CD4-positive, alpha-beta T cell (primary cell): ENCODE measurements at regions not wholly inside any gene's neighbourhood (a gene's known extent, or its start where the extent isn't known, plus 50 kb on each side); places are given as distances from the start of the nearest gene placed in this dataset.

Source experiments
- ATAC-seq: fragments of 200-7000 bp; cut with Tn5 transposase; one replicate; pipeline ENCODE4 v1.10.0; 2022; ENCODE audit warnings: mild to moderate bottlenecking; ENCODE audit not compliant: poor library complexity
- CTCF ChIA-PET: fragments of 350-600 bp; sonication (Branson Sonifier 250); formaldehyde crosslinking; loops from one replicate; lab custom pipeline; 2021; ENCODE audit warnings: antibody characterized with exemption, inconsistent platforms; lab: Charles Lee
- POLR2A ChIA-PET: fragments of 350-600 bp; sonication (Branson Sonifier 250); formaldehyde crosslinking; loops from one replicate; lab custom pipeline; 2021; ENCODE audit warnings: antibody characterized with exemption, inconsistent platforms; lab: Charles Lee
- DNase-seq, 14 experiments: peaks; one replicate each; pipeline ENCODE4 v3.0.0-alpha.2; 2013 to 2020; ENCODE audit warnings: mixed read lengths in 2 of 14
- H3K27ac ChIP-seq, 2 donors: one replicate each; pipeline versions ENCODE4 v1.5.1 to v1.7.0; 2013; ENCODE audit warnings: low read length in 2 of 2, low read depth in 1 of 2, mild to moderate bottlenecking in 1 of 2
- H3K27me3 ChIP-seq, 2 experiments: 1 replicate in 1 of 2; 2 replicates in 1 of 2; pipeline versions ENCODE4 v1.6.1 to v1.7.0; 2013; ENCODE audit warnings: low read length in 2 of 2, control low read depth in 1 of 2, mild to moderate bottlenecking in 1 of 2, moderate library complexity in 1 of 2; ENCODE audit not compliant: insufficient read depth in 2 of 2, control insufficient read depth in 1 of 2
- H3K36me3 ChIP-seq: one replicate; pipeline ENCODE4 v1.6.1; 2013; ENCODE audit warnings: low read length, control low read depth; ENCODE audit not compliant: insufficient read depth
- H3K4me1 ChIP-seq: one replicate; pipeline ENCODE4 v1.6.1; 2013; ENCODE audit warnings: low read length, control low read depth; ENCODE audit not compliant: insufficient read depth
- H3K4me3 ChIP-seq: one replicate; pipeline ENCODE4 v1.5.1; 2013; ENCODE audit warnings: mild to moderate bottlenecking, low read length, moderate library complexity
- H3K9me3 ChIP-seq, 2 experiments: 1 replicate in 1 of 2; 2 replicates in 1 of 2; pipeline versions ENCODE4 v1.6.1 to v1.7.0; 2013; ENCODE audit warnings: low read length in 2 of 2, mild to moderate bottlenecking in 2 of 2, control low read depth in 1 of 2, moderate library complexity in 1 of 2; ENCODE audit not compliant: control insufficient read depth in 1 of 2, insufficient read depth in 1 of 2
- H3K27ac Mint-ChIP-seq: one replicate; pipeline ENCODE4 v1.8.0; 2020; ENCODE audit warnings: mixed read lengths
- H3K27me3 Mint-ChIP-seq: one replicate; pipeline ENCODE4 v1.8.0; 2021; ENCODE audit warnings: mixed read lengths
- H3K36me3 Mint-ChIP-seq: one replicate; pipeline ENCODE4 v1.8.0; 2021; ENCODE audit warnings: low read depth, mixed read lengths
- H3K4me1 Mint-ChIP-seq: one replicate; pipeline ENCODE4 v1.8.0; 2021; ENCODE audit warnings: low read depth, mixed read lengths
- H3K4me3 Mint-ChIP-seq: one replicate; pipeline ENCODE4 v1.8.0; 2020; ENCODE audit warnings: mild to moderate bottlenecking, mixed read lengths
- H3K9me3 Mint-ChIP-seq: one replicate; pipeline ENCODE4 v1.8.0; 2020; ENCODE audit warnings: mixed read lengths
- intact Hi-C, 2 experiments: fragments of 100-400 bp; cut with DNase I in 1 of 2; cut with micrococcal nuclease in 1 of 2; formaldehyde crosslinking; loops; one replicate each; pipeline versions ENCODE4 v1.15.1 to v1.9.0; 2023 to 2025; cut with DNase I, micrococcal nuclease
- TF ChIP-seq, protein P1 (sequence below): fragments of 200-600 bp; IDR thresholded peaks from one replicate; pipeline ENCODE4 v1.8.0; 2022; ENCODE audit warnings: antibody characterized with exemption, mild to moderate bottlenecking

DNA sequence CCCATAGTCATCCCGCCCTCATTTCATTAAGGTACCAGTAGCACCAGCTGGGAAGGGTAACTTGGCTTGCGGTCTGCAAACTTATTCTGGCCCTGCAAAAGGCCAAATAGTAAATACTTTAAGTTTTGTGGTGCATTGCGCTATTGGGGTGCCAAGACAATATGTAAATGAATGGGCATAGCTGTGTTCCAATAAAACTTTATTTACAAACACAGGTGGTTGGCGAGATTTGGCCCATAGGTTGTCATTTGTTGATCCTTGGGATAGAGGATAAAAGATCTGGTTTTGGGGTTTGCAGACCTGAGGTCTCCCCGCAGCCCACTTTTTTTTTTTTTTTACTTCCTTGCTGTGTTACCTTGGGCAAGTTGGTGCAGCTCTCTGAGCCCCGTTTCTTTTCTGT lies 127.4 kb downstream of the MIAT start:
- intact Hi-C loops = no loop called here
- no peaks in the 10 kb centered on the region for H3K4me1 ChIP-seq
- no peak overlapping the region for H3K27ac ChIP-seq
- H3K27me3 ChIP-seq = no peaks in the 10 kb centered on the region
- H3K36me3 ChIP-seq = peaks cover 51% of the 10 kb centered on the region
- Mint-ChIP-seq H3K27ac (no peak overlapping the region), H3K36me3 (peaks cover 85% of the 10 kb centered on the region), H3K4me3 (no peak overlapping the region), H3K27me3 (no peaks in the 10 kb centered on the region), H3K4me1 (peaks cover 6% of the 10 kb centered on the region), H3K9me3 (no peaks in the 10 kb centered on the region)
- H3K9me3 ChIP-seq = no peaks in the 10 kb centered on the region
- DNase-seq (no peak), ATAC-seq (no peak)
- POLR2A ChIA-PET = no interaction called here
- CTCF ChIA-PET = interaction anchor here (1.0 kb wide), 1 partner anchor 33 kb away, joined by 3 read pairs; no protein-coding TSS in a partner anchor
- TF ChIP-seq, protein P1, sequence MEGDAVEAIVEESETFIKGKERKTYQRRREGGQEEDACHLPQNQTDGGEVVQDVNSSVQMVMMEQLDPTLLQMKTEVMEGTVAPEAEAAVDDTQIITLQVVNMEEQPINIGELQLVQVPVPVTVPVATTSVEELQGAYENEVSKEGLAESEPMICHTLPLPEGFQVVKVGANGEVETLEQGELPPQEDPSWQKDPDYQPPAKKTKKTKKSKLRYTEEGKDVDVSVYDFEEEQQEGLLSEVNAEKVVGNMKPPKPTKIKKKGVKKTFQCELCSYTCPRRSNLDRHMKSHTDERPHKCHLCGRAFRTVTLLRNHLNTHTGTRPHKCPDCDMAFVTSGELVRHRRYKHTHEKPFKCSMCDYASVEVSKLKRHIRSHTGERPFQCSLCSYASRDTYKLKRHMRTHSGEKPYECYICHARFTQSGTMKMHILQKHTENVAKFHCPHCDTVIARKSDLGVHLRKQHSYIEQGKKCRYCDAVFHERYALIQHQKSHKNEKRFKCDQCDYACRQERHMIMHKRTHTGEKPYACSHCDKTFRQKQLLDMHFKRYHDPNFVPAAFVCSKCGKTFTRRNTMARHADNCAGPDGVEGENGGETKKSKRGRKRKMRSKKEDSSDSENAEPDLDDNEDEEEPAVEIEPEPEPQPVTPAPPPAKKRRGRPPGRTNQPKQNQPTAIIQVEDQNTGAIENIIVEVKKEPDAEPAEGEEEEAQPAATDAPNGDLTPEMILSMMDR = no peak
- no peak overlapping the region for H3K4me3 ChIP-seq

DNA sequence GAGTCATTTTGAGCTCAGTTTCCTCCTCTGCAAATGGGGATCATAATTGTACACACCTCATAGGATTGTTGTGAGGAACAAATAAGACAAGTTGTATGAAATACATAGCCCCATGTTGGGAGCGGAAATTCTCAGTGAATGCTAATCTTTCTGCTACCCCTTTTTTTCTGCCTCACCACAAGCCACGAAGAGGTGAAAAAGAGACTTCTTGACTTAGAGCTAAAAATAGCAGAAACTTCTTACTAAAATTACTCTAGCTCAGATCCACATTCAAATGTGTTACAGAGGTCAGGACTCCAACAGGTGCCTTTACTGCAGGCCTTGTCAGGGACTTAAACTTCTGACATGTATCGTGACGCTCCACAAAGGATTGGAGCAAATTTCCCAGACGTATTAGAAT lies 128.5 kb downstream of the MIAT start:
- TF ChIP-seq, protein P1 = no peak
- no peak overlapping the region for H3K4me3 ChIP-seq
- H3K4me1 ChIP-seq = no peaks in the 10 kb centered on the region
- Mint-ChIP-seq H3K9me3 (no peaks in the 10 kb centered on the region), H3K27ac (no peak overlapping the region), H3K36me3 (peaks cover 85% of the 10 kb centered on the region), H3K4me1 (peaks cover 6% of the 10 kb centered on the region), H3K4me3 (no peak overlapping the region), H3K27me3 (no peaks in the 10 kb centered on the region)
- H3K36me3 ChIP-seq = peaks cover 46% of the 10 kb centered on the region
- no peak overlapping the region for H3K27ac ChIP-seq
- CTCF ChIA-PET = no interaction called here
- no peaks in the 10 kb centered on the region for H3K9me3 ChIP-seq
- ATAC-seq = no peak
- POLR2A ChIA-PET = no interaction called here
- intact Hi-C loops = no loop called here
- H3K27me3 ChIP-seq = no peaks in the 10 kb centered on the region
- no peak for DNase-seq

DNA sequence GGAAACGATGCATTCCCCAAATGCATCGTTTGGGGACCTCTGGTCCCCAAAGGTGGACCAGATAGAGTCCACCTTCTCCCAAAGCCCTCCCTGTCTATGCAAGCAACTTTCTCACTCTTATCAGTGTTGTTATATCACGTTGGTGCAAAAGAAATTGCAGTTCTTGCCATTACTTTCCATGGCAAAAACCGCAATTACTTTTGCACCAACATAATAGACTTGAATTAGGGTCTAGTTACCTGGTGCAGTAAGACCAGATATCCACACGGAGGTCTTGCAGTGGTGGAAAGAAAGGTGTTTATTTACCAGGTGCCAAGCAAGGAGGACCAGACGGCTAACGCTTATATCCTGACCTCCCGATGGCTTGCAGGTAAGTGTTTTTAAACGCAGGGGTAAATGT lies 129.0 kb downstream of the MIAT start:
- TF ChIP-seq, protein P1 = no peak
- no peak overlapping the region for H3K27ac ChIP-seq
- peaks cover 86% of the 10 kb centered on the region for H3K36me3 Mint-ChIP-seq
- H3K27me3 ChIP-seq = no peaks in the 10 kb centered on the region
- no peaks in the 10 kb centered on the region for H3K9me3 Mint-ChIP-seq
- ATAC-seq (no peak), DNase-seq (no peak)
- peaks cover 46% of the 10 kb centered on the region for H3K36me3 ChIP-seq
- H3K27me3 Mint-ChIP-seq = no peaks in the 10 kb centered on the region
- no peak overlapping the region for H3K4me3 ChIP-seq
- no peak overlapping the region for H3K27ac Mint-ChIP-seq
- no peak overlapping the region for H3K4me3 Mint-ChIP-seq
- no peaks in the 10 kb centered on the region for H3K4me1 ChIP-seq
- H3K4me1 Mint-ChIP-seq = peaks cover 6% of the 10 kb centered on the region
- ChIA-PET CTCF (no interaction called here), POLR2A (no interaction called here)
- H3K9me3 ChIP-seq = no peaks in the 10 kb centered on the region
- intact Hi-C loops = no loop called here
